ENCODE measurements at regions not wholly inside any gene's neighbourhood (a gene's known extent, or its start where the extent isn't known, plus 50 kb on each side); places are given as distances from the start of the nearest gene placed in this dataset.
"Not testable (repeated sequence)": the region's sequence is repeated elsewhere in the genome, so short reads cannot be mapped to it uniquely, and the experiment has no call there.

DNA sequence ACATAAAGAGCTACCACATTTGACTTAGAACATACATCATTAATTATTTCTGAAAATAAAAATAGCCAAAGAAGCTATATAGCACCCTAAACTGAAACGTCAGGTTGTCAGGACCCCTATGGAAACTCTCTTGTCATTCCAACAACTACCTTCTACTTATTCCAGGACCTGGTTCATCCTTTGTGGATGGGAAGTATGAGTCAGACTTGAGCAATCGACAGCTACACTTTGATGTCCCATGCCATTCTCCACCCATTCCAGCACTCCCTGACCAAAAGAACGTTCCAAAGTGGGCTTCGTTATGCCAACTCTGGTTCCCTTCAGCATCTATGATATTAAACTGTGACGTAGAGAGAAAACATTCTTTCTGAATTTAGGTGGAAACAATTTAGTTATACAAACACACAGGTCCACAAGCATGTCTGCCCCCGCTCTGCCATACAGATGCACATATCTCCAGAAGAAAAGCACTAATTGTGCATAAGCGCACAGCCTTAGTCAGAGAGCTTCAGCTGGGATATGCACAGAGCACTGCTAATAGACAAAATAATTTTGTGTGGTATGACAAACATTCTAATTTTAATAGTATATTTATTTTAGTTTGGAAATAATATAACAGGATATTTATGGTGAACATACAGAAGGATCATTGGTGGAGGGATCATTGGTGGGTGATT, 723.1 kb upstream of the B3GALT2 start:
- Histone ChIP-seq H3K4me1 (no peaks in the 10 kb centered on the region), H3K27ac (no peak overlapping the region), H3K9me3 (no peaks in the 10 kb centered on the region), H3K4me3 (no peak overlapping the region), H3K36me3 (no peaks in the 10 kb centered on the region), H3K27me3 (no peaks in the 10 kb centered on the region)
- 79% methylated on average over 7 of the region's 7 CpGs for WGBS
- TF ChIP-seq, protein P1, sequence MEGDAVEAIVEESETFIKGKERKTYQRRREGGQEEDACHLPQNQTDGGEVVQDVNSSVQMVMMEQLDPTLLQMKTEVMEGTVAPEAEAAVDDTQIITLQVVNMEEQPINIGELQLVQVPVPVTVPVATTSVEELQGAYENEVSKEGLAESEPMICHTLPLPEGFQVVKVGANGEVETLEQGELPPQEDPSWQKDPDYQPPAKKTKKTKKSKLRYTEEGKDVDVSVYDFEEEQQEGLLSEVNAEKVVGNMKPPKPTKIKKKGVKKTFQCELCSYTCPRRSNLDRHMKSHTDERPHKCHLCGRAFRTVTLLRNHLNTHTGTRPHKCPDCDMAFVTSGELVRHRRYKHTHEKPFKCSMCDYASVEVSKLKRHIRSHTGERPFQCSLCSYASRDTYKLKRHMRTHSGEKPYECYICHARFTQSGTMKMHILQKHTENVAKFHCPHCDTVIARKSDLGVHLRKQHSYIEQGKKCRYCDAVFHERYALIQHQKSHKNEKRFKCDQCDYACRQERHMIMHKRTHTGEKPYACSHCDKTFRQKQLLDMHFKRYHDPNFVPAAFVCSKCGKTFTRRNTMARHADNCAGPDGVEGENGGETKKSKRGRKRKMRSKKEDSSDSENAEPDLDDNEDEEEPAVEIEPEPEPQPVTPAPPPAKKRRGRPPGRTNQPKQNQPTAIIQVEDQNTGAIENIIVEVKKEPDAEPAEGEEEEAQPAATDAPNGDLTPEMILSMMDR (IDR thresholded peaks at IDR 0.05): no peak
- TF ChIP-seq POLR2A (IDR thresholded peaks at IDR 0.05) (no peak), POLR2AphosphoS5 (IDR thresholded peaks at IDR 0.05) (no peak), EP300 (IDR thresholded peaks at IDR 0.05) (no peak)
- DNase-seq (ENCODE audit: low spot score in 2 of 2): no peak

DNA sequence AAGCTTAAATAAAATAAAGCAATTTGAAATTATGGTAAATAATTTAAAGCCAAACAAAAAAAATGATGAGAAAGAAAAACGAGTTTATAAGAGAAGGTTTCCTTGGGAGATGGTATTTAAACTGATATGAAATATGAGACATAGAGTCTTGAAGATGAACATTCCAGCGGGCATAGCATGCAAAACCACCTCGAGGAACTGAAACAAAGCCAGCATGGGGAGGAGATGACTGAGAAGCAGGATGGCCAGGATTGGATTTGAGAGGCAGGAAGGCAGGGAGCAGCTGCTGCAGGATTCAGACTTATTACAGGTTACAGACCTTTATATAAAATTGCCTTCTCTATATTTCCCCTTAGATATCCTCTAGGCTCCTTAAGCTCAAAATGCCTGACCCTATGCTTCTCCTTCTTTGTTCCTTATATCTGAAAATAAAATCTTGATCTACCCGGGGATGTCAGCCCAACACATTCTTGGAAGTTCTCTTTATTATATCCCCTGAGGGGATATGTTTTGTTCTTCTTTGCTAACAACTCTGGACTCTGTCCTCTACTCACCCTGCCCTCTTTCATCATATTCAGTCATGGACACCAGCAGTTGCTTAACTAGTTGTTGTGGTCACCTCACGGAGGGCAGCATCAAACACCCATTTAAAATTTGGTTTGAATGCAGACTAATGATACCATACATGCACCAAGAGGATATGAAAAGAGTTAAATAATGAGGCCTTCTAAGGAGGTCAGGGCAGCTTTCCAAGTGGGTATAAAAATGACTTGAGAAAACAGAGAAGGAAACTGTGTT, 719.1 kb upstream of the B3GALT2 start:
- Histone ChIP-seq H3K27me3 (no peaks in the 10 kb centered on the region), H3K9me3 (no peaks in the 10 kb centered on the region), H3K27ac (no peak overlapping the region), H3K4me3 (no peak overlapping the region), H3K4me1 (no peaks in the 10 kb centered on the region), H3K36me3 (no peaks in the 10 kb centered on the region)
- 44% methylated on average over 5 of the region's 5 CpGs for WGBS
- DNase-seq (ENCODE audit: low spot score in 2 of 2): no peak
- TF ChIP-seq POLR2A (IDR thresholded peaks at IDR 0.05) (no peak), POLR2AphosphoS5 (IDR thresholded peaks at IDR 0.05) (no peak), EP300 (IDR thresholded peaks at IDR 0.05) (no peak)
- TF ChIP-seq, protein P1 (IDR thresholded peaks at IDR 0.05): no peak

DNA sequence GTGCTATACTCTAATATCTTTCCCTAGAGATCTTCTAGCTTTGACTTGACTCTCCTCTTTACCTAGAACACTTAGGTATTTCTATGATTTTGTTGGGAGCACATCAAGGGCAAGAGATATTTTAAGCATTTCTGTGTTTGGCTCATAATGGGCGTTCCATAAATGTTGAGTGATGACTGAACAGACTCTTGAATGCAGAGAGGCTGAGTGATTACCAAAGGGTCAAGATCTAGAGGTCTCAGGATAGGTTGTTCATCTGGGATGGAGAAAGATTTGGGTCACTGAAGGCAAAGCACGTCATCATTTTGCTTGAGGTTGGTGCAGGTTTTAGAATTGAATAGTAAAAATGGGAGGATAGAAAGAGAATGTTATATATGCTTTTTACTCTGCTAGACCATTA, 705.4 kb upstream of the B3GALT2 start:
- H3K36me3 ChIP-seq: no peaks in the 10 kb centered on the region
- H3K27ac ChIP-seq: no peak overlapping the region
- DNase-seq (ENCODE audit: low spot score in 2 of 2): no peak
- no peaks in the 10 kb centered on the region for H3K9me3 ChIP-seq
- 81% methylated on average over 2 of the region's 2 CpGs for whole genome bisulfite sequencing
- no peaks in the 10 kb centered on the region for H3K4me1 ChIP-seq
- no peaks in the 10 kb centered on the region for H3K27me3 ChIP-seq
- TF ChIP-seq, protein P1 (IDR thresholded peaks at IDR 0.05): no peak
- TF ChIP-seq POLR2A (IDR thresholded peaks at IDR 0.05) (no peak), EP300 (IDR thresholded peaks at IDR 0.05) (no peak), POLR2AphosphoS5 (IDR thresholded peaks at IDR 0.05) (no peak)
- no peak overlapping the region for H3K4me3 ChIP-seq

GRCh38 chr1:193890935-193891334, 704.5 kb upstream of the B3GALT2 start:
- no peaks in the 10 kb centered on the region for H3K36me3 ChIP-seq
- no peak overlapping the region for H3K4me3 ChIP-seq
- no peaks in the 10 kb centered on the region for H3K4me1 ChIP-seq
- H3K9me3 ChIP-seq: no peaks in the 10 kb centered on the region
- 57% methylated on average over 1 of the region's 1 CpG for WGBS
- no peak overlapping the region for H3K27ac ChIP-seq
- H3K27me3 ChIP-seq: no peaks in the 10 kb centered on the region
- TF ChIP-seq POLR2A (IDR thresholded peaks at IDR 0.05): no peak
- no peak for TF ChIP-seq EP300 (IDR thresholded peaks at IDR 0.05)
- TF ChIP-seq, protein P1 (IDR thresholded peaks at IDR 0.05): no peak
- no peak for TF ChIP-seq POLR2AphosphoS5 (IDR thresholded peaks at IDR 0.05)
- no peak for DNase-seq (ENCODE audit: low spot score in 2 of 2)

GRCh38 chr1:193884848-193885558, 698.6 kb upstream of the B3GALT2 start:
- no peak overlapping the region for H3K27ac ChIP-seq
- H3K36me3 ChIP-seq: no peaks in the 10 kb centered on the region
- WGBS: 83% methylated on average over 8 of the region's 11 CpGs
- H3K4me1 ChIP-seq: no peaks in the 10 kb centered on the region
- H3K27me3 ChIP-seq: no peaks in the 10 kb centered on the region
- H3K4me3 ChIP-seq: no peak overlapping the region
- DNase-seq (ENCODE audit: low spot score in 2 of 2): no peak
- TF ChIP-seq, protein P1 (IDR thresholded peaks at IDR 0.05): no peak
- TF ChIP-seq POLR2AphosphoS5 (IDR thresholded peaks at IDR 0.05) (no peak), POLR2A (IDR thresholded peaks at IDR 0.05) (no peak), EP300 (IDR thresholded peaks at IDR 0.05) (no peak)
- no peaks in the 10 kb centered on the region for H3K9me3 ChIP-seq

DNA sequence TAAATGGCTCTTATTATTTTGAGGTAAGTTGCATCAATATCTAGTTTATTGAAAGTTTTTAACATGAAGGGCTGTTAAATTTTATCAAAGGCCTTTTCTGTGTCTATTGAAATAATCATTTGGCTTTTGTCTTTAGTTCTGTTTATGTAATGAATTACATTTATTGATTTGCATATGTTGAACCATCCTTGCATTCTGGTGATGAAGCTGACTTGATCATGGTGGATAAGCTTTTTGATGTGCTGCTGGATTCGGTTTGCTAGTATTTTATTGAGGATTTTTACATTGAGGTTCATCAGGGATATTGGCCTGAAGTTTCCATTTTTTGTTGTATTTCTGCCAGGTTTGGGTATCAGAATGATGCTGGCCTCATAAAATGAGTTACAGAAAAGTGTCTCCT, 691.5 kb upstream of the B3GALT2 start:
- not testable (repeated sequence) for H3K36me3 ChIP-seq; H3K4me3 ChIP-seq; DNase-seq (ENCODE audit: low spot score in 2 of 2)

More for the DNA sequence above, 691.5 kb upstream of the B3GALT2 start:
- not testable (repeated sequence) for H3K27ac ChIP-seq, H3K27me3 ChIP-seq, H3K4me1 ChIP-seq, H3K9me3 ChIP-seq
- WGBS: 86% methylated on average over 1 of the region's 1 CpG
